T47D (cell line): ENCODE measurements at regions not wholly inside any gene's neighbourhood (a gene's known extent, or its start where the extent isn't known, plus 50 kb on each side); places are given as distances from the start of the nearest gene placed in this dataset.

Experiments
- DNase-seq, 2 experiments: peaks; one replicate each; pipeline versions ENCODE4 v3.0.0 to v3.0.0-alpha.2; 2011 to 2012; ENCODE audit warnings: low read depth in 1 of 2, low spot score in 1 of 2
- JUND ChIP-seq: IDR thresholded peaks from 2 replicates; pipeline ENCODE4 v1.6.1; 2012; ENCODE audit warnings: low read depth
- in situ Hi-C: cut with HindIII; loops from 2 replicates; pipeline ENCODE4 v1.10.0; 2016; ENCODE audit warnings: low sequenced_read_pairs, low pct_unique_long_range_greater_than_20kb

DNA sequence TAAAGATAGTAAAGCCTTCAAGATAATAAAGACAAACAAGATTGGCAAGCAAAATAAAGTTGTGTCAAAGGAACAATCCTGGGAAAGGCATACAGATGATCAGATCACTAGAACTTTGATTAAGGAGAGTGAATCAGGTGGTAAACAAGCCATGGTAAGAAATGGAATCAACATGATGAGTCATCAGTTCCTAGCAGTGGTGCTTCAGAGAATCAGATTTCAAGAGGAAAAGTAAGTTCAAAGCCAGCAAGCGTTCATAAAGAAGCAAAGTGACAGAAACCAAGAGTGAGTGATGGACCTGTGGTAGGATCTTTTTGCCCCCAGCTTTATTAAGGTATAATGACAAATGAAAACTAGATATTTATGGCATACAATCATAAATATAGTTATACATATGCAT is 340.4 kb downstream of the TPBG start:
- in situ Hi-C loops, result no loop called here
- TF ChIP-seq JUND, result no peak
- DNase-seq, result no peak

DNA sequence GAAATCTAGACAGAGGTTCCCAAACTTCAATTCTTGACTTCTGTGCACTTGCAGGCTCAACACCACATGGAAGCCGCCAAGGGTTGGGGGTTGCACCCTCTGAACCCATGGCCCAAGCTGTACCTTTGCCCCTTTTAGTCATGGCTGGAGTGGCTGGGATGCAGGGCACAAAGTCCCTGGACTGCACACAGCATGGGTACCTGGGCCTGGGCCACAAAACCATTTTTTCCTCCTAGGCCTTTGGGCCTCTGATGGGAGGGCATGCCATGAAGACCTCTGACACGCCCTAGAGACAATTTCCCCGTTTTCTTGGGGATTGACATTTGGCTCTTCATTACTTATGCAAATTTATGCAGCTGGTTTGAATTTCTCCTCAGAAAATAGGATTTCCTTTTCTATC is 342.0 kb downstream of the TPBG start:
- no peak for TF ChIP-seq JUND
- in situ Hi-C loops, result no loop called here
- DNase-seq, result no peak

DNA sequence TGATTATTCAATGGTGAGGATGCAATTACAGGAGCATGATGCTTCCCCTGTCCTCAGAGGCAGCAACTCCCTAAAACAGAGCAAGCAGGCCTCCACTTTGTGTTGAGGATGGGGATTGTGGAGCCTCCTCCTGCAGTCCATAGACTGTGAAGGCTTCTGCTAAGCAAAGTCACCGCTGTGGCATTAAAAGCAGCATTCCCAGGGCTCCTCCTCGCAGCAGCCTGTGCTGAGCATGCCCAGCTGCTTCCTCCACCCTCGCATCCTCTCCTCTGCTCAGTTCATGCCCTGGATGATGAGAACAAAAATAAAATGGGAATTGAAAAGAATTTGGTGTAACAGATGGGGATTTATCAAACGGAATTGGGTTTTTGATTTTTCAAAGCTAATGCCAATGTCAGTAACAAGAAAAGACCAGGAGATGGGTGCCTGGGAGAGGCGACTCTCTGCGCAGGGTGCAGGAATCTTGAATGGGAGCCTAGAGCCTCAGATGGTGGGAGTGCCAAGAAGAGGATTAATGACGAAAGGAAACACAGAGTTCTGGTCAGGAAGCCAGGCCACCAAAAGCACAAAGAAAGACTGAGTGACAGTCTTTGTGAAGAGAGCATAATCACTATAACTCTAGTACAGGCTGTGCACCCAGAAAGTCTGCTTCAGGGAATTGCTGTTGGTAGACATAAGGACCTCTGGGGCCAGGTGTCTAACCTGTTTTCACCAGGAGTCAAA is 347.6 kb downstream of the TPBG start:
- in situ Hi-C loops, result no loop called here
- no peak for DNase-seq
- TF ChIP-seq JUND, result no peak

DNA sequence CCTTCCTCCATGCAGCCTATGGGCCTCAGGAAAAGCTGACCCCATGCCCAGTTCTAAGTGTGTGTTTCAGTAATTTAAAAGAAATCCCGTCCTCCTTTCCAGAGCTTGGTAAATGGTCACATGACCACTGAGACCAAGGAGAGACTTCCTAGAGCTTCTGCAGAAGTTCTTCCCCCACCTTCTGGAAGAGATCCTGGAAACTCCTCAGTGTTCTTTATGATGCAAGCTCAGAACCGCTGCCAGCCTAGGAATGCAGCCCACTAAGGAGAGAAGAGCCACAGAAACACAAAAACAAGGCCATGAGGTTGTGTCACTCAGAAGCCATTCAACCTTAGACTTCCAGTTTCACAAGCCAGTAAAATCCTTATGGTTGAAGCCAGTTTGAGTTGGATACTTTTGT is 348.4 kb downstream of the TPBG start:
- no peak for DNase-seq
- no peak for TF ChIP-seq JUND
- in situ Hi-C loops, result no loop called here

DNA sequence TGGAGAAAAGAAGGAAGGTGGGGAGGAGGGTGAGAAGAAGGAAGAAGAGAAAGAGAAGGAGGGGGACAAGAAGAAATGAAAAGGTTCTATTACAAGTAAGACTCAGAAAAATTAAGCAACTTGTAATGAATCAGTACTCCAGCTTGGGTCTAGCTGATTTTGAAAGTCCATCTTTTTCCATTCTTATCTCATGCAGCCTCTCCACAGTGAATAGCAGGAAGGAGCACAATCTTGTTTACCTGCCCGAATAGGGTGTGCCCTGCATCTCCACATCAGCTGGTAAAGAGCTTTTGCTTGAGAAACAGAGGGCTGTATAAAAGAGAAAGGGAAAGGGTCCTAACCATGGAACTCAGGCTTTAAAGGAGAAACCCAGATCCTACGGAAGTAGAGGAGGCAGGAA is 348.8 kb downstream of the TPBG start:
- in situ Hi-C loops, result no loop called here
- TF ChIP-seq JUND, result no peak
- no peak for DNase-seq

DNA sequence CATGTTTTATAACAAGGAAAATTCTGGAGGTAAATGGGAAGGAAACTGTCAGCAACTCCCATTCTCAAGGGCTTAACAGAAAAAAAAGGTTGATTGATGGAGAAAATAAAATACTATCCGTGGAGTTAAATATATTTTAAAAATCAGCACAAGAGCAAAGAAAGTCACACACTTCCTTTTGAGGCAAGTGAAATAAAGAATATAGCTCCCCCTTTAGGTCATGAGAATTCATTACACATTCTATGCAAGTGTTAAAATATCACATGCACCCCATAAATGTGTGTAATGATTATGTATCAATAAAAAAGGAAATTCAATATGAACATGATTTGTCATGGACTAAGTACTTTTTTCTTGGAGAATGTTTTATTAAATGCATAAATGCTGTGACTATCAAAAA is 349.2 kb downstream of the TPBG start:
- DNase-seq, result peak in 1 of 2 experiments; percentile 1
- in situ Hi-C loops, result no loop called here
- TF ChIP-seq JUND, result no peak

DNA sequence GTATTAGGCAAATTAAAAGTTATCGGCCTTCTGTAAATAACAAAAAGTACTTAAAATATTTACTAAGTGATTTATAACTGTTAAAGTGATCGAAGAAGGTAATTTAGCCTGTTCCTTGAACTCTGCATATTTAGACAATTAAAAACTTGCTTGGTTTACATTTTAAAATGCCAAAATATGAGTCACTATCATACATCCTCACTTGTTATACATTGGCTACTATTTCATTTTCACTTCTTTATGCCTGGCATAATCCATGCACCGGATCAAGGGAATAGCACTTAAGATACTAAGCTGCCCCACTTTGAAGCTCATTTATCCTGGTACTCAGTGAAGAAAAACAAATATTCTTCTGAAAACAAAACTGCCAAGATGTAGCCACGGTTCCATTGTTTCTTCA is 344.6 kb downstream of the UBE3D start:
- in situ Hi-C loops, result no loop called here
- no peak for TF ChIP-seq JUND
- DNase-seq, result no peak

DNA sequence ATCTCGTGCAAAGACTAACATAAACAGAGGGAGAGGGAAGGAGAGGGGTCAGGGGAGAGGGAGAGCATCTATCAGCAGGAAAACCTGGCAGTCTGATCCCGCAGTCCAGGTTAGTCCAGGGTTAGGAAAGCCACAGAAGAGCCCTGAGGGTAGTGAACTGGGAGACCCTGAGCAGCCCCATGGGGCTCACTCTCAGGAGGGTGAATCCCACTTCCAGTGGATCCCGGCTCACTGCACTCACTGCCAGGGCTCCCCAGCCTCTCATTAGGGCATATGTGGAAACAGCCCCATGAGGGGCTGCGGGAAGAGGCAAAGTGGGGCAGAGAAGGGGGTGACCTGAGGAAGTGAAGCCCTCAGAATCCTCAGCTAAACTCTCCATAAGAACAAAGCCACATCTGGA is 329.9 kb downstream of the UBE3D start:
- in situ Hi-C loops, result no loop called here

DNA sequence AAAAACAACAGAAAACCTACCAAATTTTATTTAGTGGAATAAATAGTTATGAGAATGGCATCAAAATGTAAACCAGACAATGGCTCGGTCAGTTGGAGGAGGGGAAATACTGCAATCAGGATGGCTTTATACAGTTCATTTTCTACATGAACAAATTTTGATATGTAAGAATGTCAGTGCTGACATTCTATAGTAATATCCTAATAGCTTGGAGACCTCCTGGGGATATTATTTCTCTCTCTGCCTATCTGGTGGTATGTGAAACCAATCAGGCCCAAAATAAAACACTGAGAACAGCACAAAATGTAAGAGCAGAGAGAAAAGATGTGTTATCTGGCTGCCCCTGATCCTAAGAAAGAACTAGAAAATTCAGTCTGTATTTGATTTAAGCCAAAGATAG is 327.7 kb downstream of the UBE3D start:
- no peak for DNase-seq
- no peak for TF ChIP-seq JUND
- in situ Hi-C loops, result no loop called here

More for the DNA sequence above, 329.9 kb downstream of the UBE3D start:
- no peak for DNase-seq
- TF ChIP-seq JUND, result no peak

DNA sequence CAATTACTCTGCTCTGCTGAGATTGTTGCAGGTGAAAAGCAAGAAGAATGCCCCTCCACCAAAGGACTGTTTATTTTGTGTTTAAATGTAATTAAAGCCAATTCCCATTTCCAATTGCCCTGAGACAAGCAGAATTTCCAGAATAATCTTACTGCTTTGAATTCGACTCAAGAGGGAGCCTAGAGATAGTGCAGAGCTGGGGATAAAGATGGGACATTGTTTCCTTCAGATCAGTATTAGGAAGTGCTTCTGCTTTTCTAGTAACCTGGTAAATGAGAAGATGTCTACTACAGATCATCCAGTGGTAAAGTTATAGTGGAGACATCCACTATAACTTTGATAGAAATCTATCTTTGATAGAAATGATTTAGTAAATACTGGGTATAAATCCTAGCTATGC is 326.9 kb downstream of the UBE3D start:
- DNase-seq, result no peak
- in situ Hi-C loops, result no loop called here
- TF ChIP-seq JUND, result no peak

DNA sequence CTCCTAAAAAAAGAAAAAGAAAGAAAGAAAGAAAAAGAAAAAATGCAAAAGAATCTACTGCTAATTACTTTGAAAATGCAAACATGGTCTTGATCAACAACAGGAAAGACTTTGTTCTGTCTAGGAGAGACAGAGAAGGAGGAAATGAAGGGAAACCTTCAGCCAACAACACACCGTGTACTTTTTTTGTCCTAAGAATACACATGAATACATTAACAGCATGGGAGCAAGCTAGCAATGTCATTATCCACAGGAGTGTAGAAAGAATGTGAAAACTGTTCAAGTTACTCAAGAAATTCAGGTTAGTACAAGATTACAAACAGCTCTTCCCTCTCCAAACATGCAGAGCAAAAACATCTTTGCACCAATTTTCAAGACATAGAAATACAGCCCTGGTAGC is 326.3 kb downstream of the UBE3D start:
- in situ Hi-C loops, result no loop called here
- peak in 1 of 2 experiments; percentile 30 for DNase-seq
- TF ChIP-seq JUND, result no peak

DNA sequence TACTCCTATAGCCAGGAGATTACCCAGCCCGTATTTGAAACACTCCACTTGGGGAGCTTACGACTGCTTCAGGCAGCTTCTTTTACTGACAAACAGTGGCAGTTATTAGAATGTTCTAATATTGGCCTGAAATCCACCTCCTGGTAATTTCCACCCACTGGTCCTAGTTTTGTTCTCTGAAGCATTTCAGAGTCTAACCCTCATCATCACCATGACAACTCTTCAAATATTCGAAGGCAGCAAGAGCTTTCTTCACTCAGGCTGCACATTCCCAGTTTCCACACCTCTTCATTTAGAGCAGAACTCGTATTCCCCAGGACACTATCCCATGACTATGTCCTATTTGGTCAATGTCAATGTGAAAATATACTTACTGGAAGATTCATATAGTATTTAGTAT is 325.6 kb downstream of the UBE3D start:
- DNase-seq, result no peak
- no peak for TF ChIP-seq JUND
- in situ Hi-C loops, result no loop called here

DNA sequence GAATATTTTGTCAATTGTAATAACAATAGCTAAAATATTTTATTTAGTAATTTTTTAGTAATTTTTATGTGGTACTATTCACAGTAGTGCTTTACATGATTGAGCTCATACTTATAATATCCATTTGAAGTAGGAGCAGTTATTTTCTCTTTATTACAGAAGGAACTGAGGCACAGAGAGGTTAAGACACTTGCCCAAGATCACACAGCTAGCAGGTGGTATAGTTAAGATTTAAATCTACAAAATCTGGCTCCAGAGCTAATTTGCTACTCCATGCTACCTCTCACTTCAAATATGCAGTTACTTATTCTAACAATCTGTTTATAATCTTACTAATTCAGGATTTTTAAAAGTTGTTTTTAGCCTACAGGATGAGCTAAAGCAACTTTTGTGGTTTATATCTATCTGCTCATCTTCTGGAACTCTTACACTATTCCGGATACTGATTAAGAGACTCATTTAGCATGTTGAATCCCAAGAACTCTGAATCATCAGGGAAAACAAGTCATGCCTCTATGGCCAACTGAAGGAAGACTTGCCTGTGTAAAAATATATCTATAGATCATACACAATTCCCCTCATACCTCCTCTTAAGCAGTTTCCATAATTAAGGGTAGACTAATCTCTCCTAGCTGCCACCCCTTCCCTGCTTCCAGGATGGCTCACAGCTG is 324.2 kb downstream of the UBE3D start:
- no peak for TF ChIP-seq JUND
- in situ Hi-C loops, result no loop called here
- no peak for DNase-seq

DNA sequence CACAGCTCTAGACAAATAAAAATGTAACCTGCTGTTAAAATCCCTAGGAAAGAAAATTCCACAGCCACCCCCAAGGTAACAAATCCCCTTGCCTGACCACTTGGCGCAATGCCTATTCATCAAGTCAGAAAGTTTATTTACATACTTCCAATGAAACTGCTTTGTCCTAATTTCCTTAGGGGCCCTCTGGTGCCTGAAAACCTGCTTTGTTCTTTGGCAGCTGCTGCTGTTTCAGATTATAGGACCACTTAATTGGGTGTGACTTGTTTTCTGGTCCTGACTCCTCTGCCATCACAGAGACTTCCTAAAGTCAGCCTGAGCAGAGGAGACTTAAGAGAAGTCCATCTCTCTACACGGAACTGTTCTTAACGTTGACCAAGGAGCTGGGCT is 323.6 kb downstream of the UBE3D start:
- TF ChIP-seq JUND, result no peak
- in situ Hi-C loops, result no loop called here
- DNase-seq, result no peak
